ENCODE measurements at regions not wholly inside any gene's neighbourhood (a gene's known extent, or its start where the extent isn't known, plus 50 kb on each side); places are given as distances from the start of the nearest gene placed in this dataset.

DNA sequence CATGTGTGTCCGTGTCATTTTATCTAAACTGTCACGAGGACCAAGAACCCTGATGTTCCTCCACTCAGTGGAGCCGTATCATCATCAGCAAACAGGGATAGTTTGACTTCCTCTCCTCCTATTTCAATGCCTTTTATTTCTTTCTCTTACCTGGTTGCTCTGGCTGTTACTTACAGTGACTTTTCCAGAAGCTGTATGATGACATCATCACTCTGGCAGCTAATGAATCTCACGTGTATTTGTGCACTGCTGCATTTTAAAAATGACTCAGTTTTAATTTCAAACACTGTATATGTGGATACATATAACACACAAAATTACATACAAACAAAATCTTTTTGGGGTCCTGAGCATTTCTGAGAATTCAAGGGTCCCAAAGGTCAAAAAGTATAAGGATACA lies 481.4 kb downstream of the CDH2 start:
- TF ChIP-seq, protein P1, sequence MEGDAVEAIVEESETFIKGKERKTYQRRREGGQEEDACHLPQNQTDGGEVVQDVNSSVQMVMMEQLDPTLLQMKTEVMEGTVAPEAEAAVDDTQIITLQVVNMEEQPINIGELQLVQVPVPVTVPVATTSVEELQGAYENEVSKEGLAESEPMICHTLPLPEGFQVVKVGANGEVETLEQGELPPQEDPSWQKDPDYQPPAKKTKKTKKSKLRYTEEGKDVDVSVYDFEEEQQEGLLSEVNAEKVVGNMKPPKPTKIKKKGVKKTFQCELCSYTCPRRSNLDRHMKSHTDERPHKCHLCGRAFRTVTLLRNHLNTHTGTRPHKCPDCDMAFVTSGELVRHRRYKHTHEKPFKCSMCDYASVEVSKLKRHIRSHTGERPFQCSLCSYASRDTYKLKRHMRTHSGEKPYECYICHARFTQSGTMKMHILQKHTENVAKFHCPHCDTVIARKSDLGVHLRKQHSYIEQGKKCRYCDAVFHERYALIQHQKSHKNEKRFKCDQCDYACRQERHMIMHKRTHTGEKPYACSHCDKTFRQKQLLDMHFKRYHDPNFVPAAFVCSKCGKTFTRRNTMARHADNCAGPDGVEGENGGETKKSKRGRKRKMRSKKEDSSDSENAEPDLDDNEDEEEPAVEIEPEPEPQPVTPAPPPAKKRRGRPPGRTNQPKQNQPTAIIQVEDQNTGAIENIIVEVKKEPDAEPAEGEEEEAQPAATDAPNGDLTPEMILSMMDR (IDR thresholded peaks at IDR 0.05; ENCODE audit: insufficient read depth, low read depth, low read length) = no peak
- no peak for TF ChIP-seq EZH2 (IDR thresholded peaks at IDR 0.05; ENCODE audit: insufficient read depth, low read length)

Data from astrocyte (in vitro differentiated cells and primary cell).